Tibial nerve (tissue), 4 donors: ENCODE measurements at regions not wholly inside any gene's neighbourhood (a gene's known extent, or its start where the extent isn't known, plus 50 kb on each side); places are given as distances from the start of the nearest gene placed in this dataset.

ENCODE experiments used
- CTCF ChIP-seq, 5 experiments: fragments of 200-600 bp in 3 of 5; fragments of 450-650 bp in 2 of 5; sonication (generic) in 3 of 5; IDR thresholded peaks; one replicate each; pipeline ENCODE4 v1.5.1; 2016 to 2019; ENCODE audit warnings: antibody characterized with exemption in 5 of 5, mild to moderate bottlenecking in 3 of 5, moderate library complexity in 2 of 5
- EP300 ChIP-seq, 2 donors: sonication (generic); formaldehyde crosslinking; IDR thresholded peaks; one replicate each; pipeline ENCODE4 v1.6.1; 2017; ENCODE audit warnings: antibody characterized with exemption in 2 of 2, mild to moderate bottlenecking in 1 of 2
- POLR2A ChIP-seq, 2 donors: fragments of 450-650 bp; IDR thresholded peaks; one replicate each; pipeline ENCODE4 v1.6.1; 2017; ENCODE audit warnings: antibody characterized with exemption in 2 of 2, mild to moderate bottlenecking in 2 of 2, moderate library complexity in 2 of 2

GRCh38 chr1:14055442-14056223 is 355.6 kb downstream of the PRDM2 start:
- no peak for TF ChIP-seq CTCF (IDR thresholded peaks at IDR 0.05)
- no peak for TF ChIP-seq EP300 (IDR thresholded peaks at IDR 0.05)
- TF ChIP-seq POLR2A (IDR thresholded peaks at IDR 0.05) = no peak
